Fibroblast of lung (primary cell): ENCODE measurements at regions not wholly inside any gene's neighbourhood (a gene's known extent, or its start where the extent isn't known, plus 50 kb on each side); places are given as distances from the start of the nearest gene placed in this dataset.
A peak's percentile ranks its signal among the peaks of the same experiment; 100 is the strongest.
"Not testable (repeated sequence)": the region's sequence is repeated elsewhere in the genome, so short reads cannot be mapped to it uniquely, and the experiment has no call there.

ENCODE experiments used
- DNase-seq, 2 donors: peaks; one replicate each; pipeline versions ENCODE4 v3.0.0 to v3.0.0-alpha.2; 2010; ENCODE audit warnings: low read depth in 2 of 2
- H2AFZ ChIP-seq: 2 replicates; pipeline ENCODE4 v1.5.1; 2012; ENCODE audit warnings: low read length, control low read depth, inconsistent platforms
- H3K27ac ChIP-seq: 2 replicates; pipeline ENCODE4 v1.5.1; 2011; ENCODE audit warnings: low read length, control low read depth; ENCODE audit not compliant: insufficient read depth
- H3K27me3 ChIP-seq: 2 replicates; pipeline ENCODE4 v1.5.1; 2011; ENCODE audit warnings: mild to moderate bottlenecking, low read length; ENCODE audit not compliant: control insufficient read depth, insufficient read depth
- H3K36me3 ChIP-seq: 2 replicates; pipeline ENCODE4 v1.5.1; 2011; ENCODE audit warnings: low read length; ENCODE audit not compliant: control insufficient read depth, insufficient read depth
- H3K4me1 ChIP-seq: 2 replicates; pipeline ENCODE4 v1.5.1; 2011; ENCODE audit warnings: low read length; ENCODE audit not compliant: control insufficient read depth, insufficient read depth; ENCODE audit errors: extremely low read depth
- H3K4me2 ChIP-seq: 2 replicates; pipeline ENCODE4 v1.5.1; 2011; ENCODE audit warnings: low read length, control low read depth; ENCODE audit not compliant: insufficient read depth; ENCODE audit errors: extremely low read depth
- H3K4me3 ChIP-seq, 4 experiments: fragments of 200-600 bp in 1 of 4; sonication (generic) in 1 of 4; replicated peaks in 1 of 4; 2 replicates each; pipeline ENCODE4 v1.5.1; 2011 to 2016; ENCODE audit warnings: low read length in 4 of 4, low read depth in 3 of 4, mild to moderate bottlenecking in 3 of 4, control low read depth in 2 of 4, inconsistent platforms in 1 of 4, mixed read lengths in 1 of 4; ENCODE audit not compliant: insufficient read depth in 1 of 4; ENCODE audit errors: control extremely low read depth in 1 of 4
- H3K79me2 ChIP-seq: 2 replicates; pipeline ENCODE4 v1.5.1; 2012; ENCODE audit warnings: mild to moderate bottlenecking, low read length, inconsistent platforms; ENCODE audit not compliant: control insufficient read depth, insufficient read depth
- H3K9ac ChIP-seq: 2 replicates; pipeline ENCODE4 v1.5.1; 2011; ENCODE audit warnings: mild to moderate bottlenecking, low read length, control low read depth; ENCODE audit not compliant: insufficient read depth
- H3K9me3 ChIP-seq: 2 replicates; pipeline ENCODE4 v1.5.1; 2012; ENCODE audit warnings: low read depth, low read length; ENCODE audit not compliant: control insufficient read depth, insufficient read depth
- H4K20me1 ChIP-seq: 2 replicates; pipeline ENCODE4 v1.5.1; 2011; ENCODE audit warnings: low read length; ENCODE audit not compliant: control insufficient read depth, insufficient read depth; ENCODE audit errors: extremely low read depth
- CTCF ChIP-seq, 2 donors: IDR thresholded peaks in 1 of 2; conservative IDR thresholded peaks in 1 of 2; 1 replicate in 1 of 2; 2 replicates in 1 of 2; pipeline ENCODE4 v1.5.1; 2011 to 2012; ENCODE audit warnings: low read length in 2 of 2, control low read depth in 1 of 2, inconsistent platforms in 1 of 2, low read depth in 1 of 2, mild to moderate bottlenecking in 1 of 2
- EZH2 ChIP-seq: IDR thresholded peaks from 2 replicates; pipeline ENCODE4 v1.5.1; 2012; ENCODE audit warnings: low read length, control low read depth, mild to moderate bottlenecking; ENCODE audit errors: missing control alignments

GRCh38 chr20:25859649-25860530 is 163.2 kb upstream of the ZNF337 start:
- TF ChIP-seq EZH2 = peak; percentile 48
- TF ChIP-seq CTCF (conservative IDR thresholded peaks at IDR 0.05 in 1 of 2, IDR thresholded peaks at IDR 0.05 in 1 of 2; ENCODE audit: low read depth in 1 of 2, low read length in 2 of 2) = no peak
- H3K9ac ChIP-seq = no peak overlapping the region
- no peaks in the 10 kb centered on the region for H3K36me3 ChIP-seq
- no peak overlapping the region for H3K27ac ChIP-seq
- H3K4me2 ChIP-seq = no peak overlapping the region
- H3K27me3 ChIP-seq = peaks cover 37% of the 10 kb centered on the region
- H3K79me2 ChIP-seq = no peaks in the 10 kb centered on the region
- no peak overlapping the region for H2AFZ ChIP-seq
- H3K4me1 ChIP-seq = peaks cover 6% of the 10 kb centered on the region
- no peak overlapping the region for H3K4me3 ChIP-seq
- no peaks in the 10 kb centered on the region for H4K20me1 ChIP-seq
- no peaks in the 10 kb centered on the region for H3K9me3 ChIP-seq
- DNase-seq = peak; percentile 26 to 32

GRCh38 chr20:25858495-25859425 is 162.1 kb upstream of the ZNF337 start:
- TF ChIP-seq CTCF (conservative IDR thresholded peaks at IDR 0.05 in 1 of 2, IDR thresholded peaks at IDR 0.05 in 1 of 2; ENCODE audit: low read depth in 1 of 2, low read length in 2 of 2) (no peak), EZH2 (no peak)
- Histone ChIP-seq H3K4me1 (peaks cover 6% of the 10 kb centered on the region), H4K20me1 (no peaks in the 10 kb centered on the region), H2AFZ (no peak overlapping the region), H3K4me3 (peak overlapping the region in 1 of 4 experiments; percentile 20), H3K27me3 (peaks cover 32% of the 10 kb centered on the region), H3K9me3 (no peaks in the 10 kb centered on the region), H3K4me2 (no peak overlapping the region), H3K36me3 (no peaks in the 10 kb centered on the region), H3K27ac (no peak overlapping the region), H3K79me2 (no peaks in the 10 kb centered on the region), H3K9ac (no peak overlapping the region)
- DNase-seq = no peak

GRCh38 chr20:25857091-25857788 is 160.6 kb upstream of the ZNF337 start:
- H3K9ac ChIP-seq, H3K36me3 ChIP-seq, H4K20me1 ChIP-seq, H3K4me1 ChIP-seq, H2AFZ ChIP-seq, H3K79me2 ChIP-seq, H3K4me3 ChIP-seq, H3K4me2 ChIP-seq, H3K27ac ChIP-seq, DNase-seq, H3K9me3 ChIP-seq: not testable (repeated sequence)
- peaks cover 25% of the 10 kb centered on the region for H3K27me3 ChIP-seq
